HCT116 (cell line): ENCODE measurements at regions not wholly inside any gene's neighbourhood (a gene's known extent, or its start where the extent isn't known, plus 50 kb on each side); places are given as distances from the start of the nearest gene placed in this dataset.

ENCODE experiments used
- CTCF ChIP-seq, 3 experiments: fragments of 200-600 bp in 1 of 3; sonication (generic) in 1 of 3; IDR thresholded peaks in 2 of 3; conservative IDR thresholded peaks in 1 of 3; 2 replicates each; pipeline ENCODE4 v1.5.1; 2012 to 2017; ENCODE audit warnings: low read depth in 2 of 3, low read length in 2 of 3, antibody characterized with exemption in 1 of 3, borderline replicate concordance in 1 of 3, control low read depth in 1 of 3, mild to moderate bottlenecking in 1 of 3, mixed read lengths in 1 of 3, mixed run types in 1 of 3, moderate library complexity in 1 of 3; ENCODE audit not compliant: insufficient read depth in 1 of 3
- EZH2phosphoT487 ChIP-seq: fragments of 200-600 bp; IDR thresholded peaks from 2 replicates; pipeline ENCODE4 v1.6.1; 2018; ENCODE audit warnings: antibody characterized with exemption, borderline replicate concordance
- RAD21 ChIP-seq: IDR thresholded peaks from 2 replicates; pipeline ENCODE4 v1.6.1; 2012; ENCODE audit warnings: low read depth, mild to moderate bottlenecking
- YY1 ChIP-seq: IDR thresholded peaks from 2 replicates; pipeline ENCODE4 v1.6.1; 2011; ENCODE audit warnings: low read length, low read depth, moderate library complexity, mild to moderate bottlenecking; ENCODE audit not compliant: insufficient replicate concordance; ENCODE audit errors: extremely low read depth
- TF ChIP-seq, protein P1 (sequence below): IDR thresholded peaks from 2 replicates; pipeline ENCODE4 v1.6.1; 2012; ENCODE audit warnings: low read depth

DNA sequence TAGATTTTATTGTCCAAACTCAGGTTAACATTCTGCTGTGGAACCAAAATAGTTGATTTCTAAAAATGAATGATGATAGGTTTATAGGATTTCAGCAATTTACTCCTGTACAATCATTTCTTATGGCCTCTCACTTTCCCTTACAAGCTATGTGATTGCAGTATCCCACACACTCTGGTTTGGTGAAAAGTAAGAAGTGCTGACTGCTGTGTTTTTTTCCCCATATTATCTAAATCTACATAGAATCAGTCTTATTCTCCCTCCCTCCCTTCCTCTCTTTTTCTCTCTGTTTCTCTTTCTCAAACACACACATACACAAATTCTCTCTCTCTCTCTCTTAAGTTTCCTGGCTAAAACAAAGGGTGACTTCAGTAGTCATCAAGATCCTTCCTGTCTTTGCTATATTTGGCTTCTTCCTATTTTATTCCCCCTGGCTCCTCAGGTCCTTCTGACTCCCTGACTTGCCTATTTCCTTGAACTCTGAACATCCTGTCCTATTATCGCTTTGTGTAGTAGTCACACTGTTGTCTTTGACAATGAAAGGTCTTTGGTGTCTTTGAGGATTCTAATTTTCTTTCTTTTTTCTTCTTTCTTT, 55.9 kb upstream of the HAPLN1 start:
- TF ChIP-seq CTCF (IDR thresholded peaks at IDR 0.05 in 2 of 3, conservative IDR thresholded peaks at IDR 0.05 in 1 of 3; ENCODE audit: borderline replicate concordance in 1 of 3, insufficient read depth in 1 of 3, low read depth in 2 of 3, low read length in 2 of 3) (no peak), YY1 (no peak), EZH2phosphoT487 (no peak), RAD21 (no peak)
- TF ChIP-seq, protein P1, sequence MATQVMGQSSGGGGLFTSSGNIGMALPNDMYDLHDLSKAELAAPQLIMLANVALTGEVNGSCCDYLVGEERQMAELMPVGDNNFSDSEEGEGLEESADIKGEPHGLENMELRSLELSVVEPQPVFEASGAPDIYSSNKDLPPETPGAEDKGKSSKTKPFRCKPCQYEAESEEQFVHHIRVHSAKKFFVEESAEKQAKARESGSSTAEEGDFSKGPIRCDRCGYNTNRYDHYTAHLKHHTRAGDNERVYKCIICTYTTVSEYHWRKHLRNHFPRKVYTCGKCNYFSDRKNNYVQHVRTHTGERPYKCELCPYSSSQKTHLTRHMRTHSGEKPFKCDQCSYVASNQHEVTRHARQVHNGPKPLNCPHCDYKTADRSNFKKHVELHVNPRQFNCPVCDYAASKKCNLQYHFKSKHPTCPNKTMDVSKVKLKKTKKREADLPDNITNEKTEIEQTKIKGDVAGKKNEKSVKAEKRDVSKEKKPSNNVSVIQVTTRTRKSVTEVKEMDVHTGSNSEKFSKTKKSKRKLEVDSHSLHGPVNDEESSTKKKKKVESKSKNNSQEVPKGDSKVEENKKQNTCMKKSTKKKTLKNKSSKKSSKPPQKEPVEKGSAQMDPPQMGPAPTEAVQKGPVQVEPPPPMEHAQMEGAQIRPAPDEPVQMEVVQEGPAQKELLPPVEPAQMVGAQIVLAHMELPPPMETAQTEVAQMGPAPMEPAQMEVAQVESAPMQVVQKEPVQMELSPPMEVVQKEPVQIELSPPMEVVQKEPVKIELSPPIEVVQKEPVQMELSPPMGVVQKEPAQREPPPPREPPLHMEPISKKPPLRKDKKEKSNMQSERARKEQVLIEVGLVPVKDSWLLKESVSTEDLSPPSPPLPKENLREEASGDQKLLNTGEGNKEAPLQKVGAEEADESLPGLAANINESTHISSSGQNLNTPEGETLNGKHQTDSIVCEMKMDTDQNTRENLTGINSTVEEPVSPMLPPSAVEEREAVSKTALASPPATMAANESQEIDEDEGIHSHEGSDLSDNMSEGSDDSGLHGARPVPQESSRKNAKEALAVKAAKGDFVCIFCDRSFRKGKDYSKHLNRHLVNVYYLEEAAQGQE: no peak
